Stimulated activated CD4-positive, alpha-beta T cell treated with anti-CD3 and anti-CD28 coated beads, Interleukin-4, amount 100 ng/mL, for 24 hours (primary cell): ENCODE measurements at regions not wholly inside any gene's neighbourhood (a gene's known extent, or its start where the extent isn't known, plus 50 kb on each side); places are given as distances from the start of the nearest gene placed in this dataset.
"Not testable (repeated sequence)": the region's sequence is repeated elsewhere in the genome, so short reads cannot be mapped to it uniquely, and the experiment has no call there.

ENCODE experiments used
- DNase-seq: peaks from one replicate; pipeline ENCODE4 v3.0.0-alpha.2; 2020

GRCh38 chr5:4581289-4581688 is 558.8 kb upstream of the ADAMTS16 start:
- DNase-seq: no peak

GRCh38 chr5:4584982-4585381 is 555.1 kb upstream of the ADAMTS16 start:
- DNase-seq: no peak

- no peak for DNase-seq
Measured at GRCh38 chr5:4613440-4613839, 526.7 kb upstream of the ADAMTS16 start.

- DNase-seq: no peak
Measured at GRCh38 chr5:4614088-4614487, 526.0 kb upstream of the ADAMTS16 start.

- DNase-seq: not testable (repeated sequence)
Measured at GRCh38 chr5:4615369-4615768, 524.8 kb upstream of the ADAMTS16 start.

GRCh38 chr5:4625206-4625896 is 514.8 kb upstream of the ADAMTS16 start:
- DNase-seq: no peak

GRCh38 chr5:4627131-4627530 is 513.0 kb upstream of the ADAMTS16 start:
- no peak for DNase-seq

- no peak for DNase-seq
Measured at GRCh38 chr5:4627929-4628328, 512.2 kb upstream of the ADAMTS16 start.

- no peak for DNase-seq
Measured at GRCh38 chr5:4628645-4629385, 511.3 kb upstream of the ADAMTS16 start.

- no peak for DNase-seq
Measured at GRCh38 chr5:4630031-4630430, 510.1 kb upstream of the ADAMTS16 start.

GRCh38 chr5:4634342-4634741 is 505.8 kb upstream of the ADAMTS16 start:
- DNase-seq: no peak

GRCh38 chr5:4636378-4636777 is 503.8 kb upstream of the ADAMTS16 start:
- DNase-seq: no peak

GRCh38 chr5:4639946-4640345 is 500.2 kb upstream of the ADAMTS16 start:
- no peak for DNase-seq

- DNase-seq: no peak
Measured at GRCh38 chr5:4640795-4641194, 499.3 kb upstream of the ADAMTS16 start.

- DNase-seq: no peak
Measured at GRCh38 chr5:4642525-4642924, 497.6 kb upstream of the ADAMTS16 start.

GRCh38 chr5:4643190-4643589 is 496.9 kb upstream of the ADAMTS16 start:
- no peak for DNase-seq

- DNase-seq: no peak
Measured at GRCh38 chr5:4643960-4644359, 496.2 kb upstream of the ADAMTS16 start.

GRCh38 chr5:4646715-4647375 is 493.3 kb upstream of the ADAMTS16 start:
- no peak for DNase-seq

- no peak for DNase-seq
Measured at GRCh38 chr5:4647955-4648354, 492.2 kb upstream of the ADAMTS16 start.

- no peak for DNase-seq
Measured at GRCh38 chr5:4651806-4652565, 488.1 kb upstream of the ADAMTS16 start.

GRCh38 chr5:4653475-4653874 is 486.7 kb upstream of the ADAMTS16 start:
- no peak for DNase-seq

- DNase-seq: no peak
Measured at GRCh38 chr5:4659851-4660250, 480.3 kb upstream of the ADAMTS16 start.

- DNase-seq: no peak
Measured at GRCh38 chr5:4661326-4661725, 478.8 kb upstream of the ADAMTS16 start.
